Gastrocnemius medialis (tissue), 4 donors: ENCODE measurements at regions not wholly inside any gene's neighbourhood (a gene's known extent, or its start where the extent isn't known, plus 50 kb on each side); places are given as distances from the start of the nearest gene placed in this dataset.

ENCODE experiments used
- ATAC-seq, 2 donors: fragments of 150-250 bp; one replicate each; pipeline ENCODE4 v1.9.1; 2016
- DNase-seq, 2 donors: peaks; one replicate each; pipeline ENCODE4 v3.0.0-alpha.2; 2019
- H3K27ac ChIP-seq, 4 donors: fragments of 200-600 bp; sonication (generic); 1 replicate in 1 of 4; 2 replicates in 3 of 4; pipeline ENCODE4 v1.5.1; 2016 to 2018; ENCODE audit warnings: mild to moderate bottlenecking in 2 of 4, moderate library complexity in 1 of 4
- H3K27me3 ChIP-seq, 3 donors: fragments of 200-600 bp; sonication (generic) in 2 of 3; 1 replicate in 1 of 3; 2 replicates in 2 of 3; pipeline versions ENCODE4 v1.5.1 to v1.6.0; 2016 to 2019; ENCODE audit warnings: mild to moderate bottlenecking in 1 of 3, moderate library complexity in 1 of 3
- H3K36me3 ChIP-seq, 2 donors: fragments of 200-600 bp; sonication (generic) in 1 of 2; one replicate each; pipeline ENCODE4 v1.5.1; 2017 to 2018
- H3K4me1 ChIP-seq, 2 donors: fragments of 200-600 bp; sonication (generic) in 1 of 2; one replicate each; pipeline ENCODE4 v1.5.1; 2016 to 2017; ENCODE audit warnings: mild to moderate bottlenecking in 2 of 2
- H3K4me3 ChIP-seq, 4 donors: fragments of 200-600 bp; sonication (generic) in 3 of 4; 1 replicate in 1 of 4; 2 replicates in 3 of 4; pipeline ENCODE4 v1.5.1; 2016 to 2019; ENCODE audit warnings: mild to moderate bottlenecking in 2 of 4
- H3K9me3 ChIP-seq, 3 donors: fragments of 200-600 bp; sonication (generic) in 2 of 3; 1 replicate in 1 of 3; 2 replicates in 2 of 3; pipeline ENCODE4 v1.5.1; 2016 to 2019
- CTCF ChIP-seq, 5 experiments: fragments of 450-650 bp in 3 of 5; fragments of 200-600 bp in 2 of 5; sonication (generic) in 2 of 5; IDR thresholded peaks in 4 of 5; conservative IDR thresholded peaks in 1 of 5; 1 replicate in 4 of 5; 2 replicates in 1 of 5; pipeline ENCODE4 v1.5.1; 2016 to 2019; ENCODE audit warnings: antibody characterized with exemption in 5 of 5, mild to moderate bottlenecking in 3 of 5, moderate library complexity in 3 of 5
- POLR2A ChIP-seq, 2 donors: fragments of 450-650 bp; IDR thresholded peaks; one replicate each; pipeline ENCODE4 v1.6.1; 2017; ENCODE audit warnings: antibody characterized with exemption in 2 of 2, mild to moderate bottlenecking in 2 of 2, moderate library complexity in 2 of 2
- in situ Hi-C, 4 donors: fragments of 200-750 bp; cut with MboI; loops; one replicate each; pipeline versions ENCODE4 v1.15.0 to v1.8.0; 2017; ENCODE audit warnings: low sequenced_read_pairs in 4 of 4
- intact Hi-C: fragments of 100-400 bp; cut with DNase I; formaldehyde crosslinking; loops from one replicate; pipeline ENCODE4 v1.15.1; 2023; ENCODE audit warnings: low total_unique reads

GRCh38 chr21:15278851-15279250 lies 214.1 kb upstream of the NRIP1 start:
- Histone ChIP-seq H3K4me1 (peaks cover 0 to 4% of the 10 kb centered on the region in 2 donors), H3K4me3 (no peak overlapping the region), H3K9me3 (no peaks in the 10 kb centered on the region), H3K27ac (no peak overlapping the region), H3K36me3 (no peaks in the 10 kb centered on the region), H3K27me3 (no peaks in the 10 kb centered on the region)
- intact Hi-C loops (no loop called here), in situ Hi-C loops (no loop called here)
- no peak for TF ChIP-seq POLR2A (IDR thresholded peaks at IDR 0.05)
- no peak for TF ChIP-seq CTCF (IDR thresholded peaks at IDR 0.05 in 4 of 5, conservative IDR thresholded peaks at IDR 0.05 in 1 of 5)
- DNase-seq: no peak
- no peak for ATAC-seq

- Histone ChIP-seq H3K9me3 (no peaks in the 10 kb centered on the region), H3K4me1 (peaks cover 0 to 9% of the 10 kb centered on the region in 2 donors), H3K36me3 (no peaks in the 10 kb centered on the region), H3K4me3 (no peak overlapping the region), H3K27me3 (no peaks in the 10 kb centered on the region), H3K27ac (no peak overlapping the region)
- ATAC-seq (no peak), DNase-seq (no peak)
- TF ChIP-seq CTCF (IDR thresholded peaks at IDR 0.05 in 4 of 5, conservative IDR thresholded peaks at IDR 0.05 in 1 of 5) (no peak), POLR2A (IDR thresholded peaks at IDR 0.05) (no peak)
- intact Hi-C loops (no loop called here), in situ Hi-C loops (no loop called here)
Measured at GRCh38 chr21:15279482-15279881, 214.7 kb upstream of the NRIP1 start.

- H3K9me3 ChIP-seq: no peaks in the 10 kb centered on the region
- peaks cover 9 to 10% of the 10 kb centered on the region in 2 donors for H3K4me1 ChIP-seq
- in situ Hi-C loops (no loop called here), intact Hi-C loops (no loop called here)
- no peak overlapping the region for H3K4me3 ChIP-seq
- DNase-seq (no peak), ATAC-seq (no peak)
- TF ChIP-seq POLR2A (IDR thresholded peaks at IDR 0.05) (no peak), CTCF (IDR thresholded peaks at IDR 0.05 in 4 of 5, conservative IDR thresholded peaks at IDR 0.05 in 1 of 5) (no peak)
- H3K36me3 ChIP-seq: no peaks in the 10 kb centered on the region
- no peak overlapping the region for H3K27ac ChIP-seq
- H3K27me3 ChIP-seq: no peaks in the 10 kb centered on the region
Measured at GRCh38 chr21:15281714-15282113, 216.9 kb upstream of the NRIP1 start.

GRCh38 chr21:15282665-15283064 lies 217.9 kb upstream of the NRIP1 start:
- TF ChIP-seq POLR2A (IDR thresholded peaks at IDR 0.05) (no peak), CTCF (IDR thresholded peaks at IDR 0.05 in 4 of 5, conservative IDR thresholded peaks at IDR 0.05 in 1 of 5) (no peak)
- DNase-seq (no peak), ATAC-seq (no peak)
- H3K4me1 ChIP-seq: peaks cover 9 to 10% of the 10 kb centered on the region in 2 donors
- H3K27me3 ChIP-seq: no peaks in the 10 kb centered on the region
- intact Hi-C loops: no loop called here
- in situ Hi-C loops: no loop called here
- no peaks in the 10 kb centered on the region for H3K36me3 ChIP-seq
- no peak overlapping the region for H3K4me3 ChIP-seq
- no peak overlapping the region for H3K27ac ChIP-seq
- H3K9me3 ChIP-seq: no peaks in the 10 kb centered on the region

GRCh38 chr21:15283138-15283537 lies 218.3 kb upstream of the NRIP1 start:
- in situ Hi-C loops: no loop called here
- intact Hi-C loops: no loop called here
- ATAC-seq: no peak
- no peak for DNase-seq
- Histone ChIP-seq H3K27ac (no peak overlapping the region), H3K9me3 (no peaks in the 10 kb centered on the region), H3K4me1 (peaks cover 9 to 10% of the 10 kb centered on the region in 2 donors), H3K27me3 (no peaks in the 10 kb centered on the region), H3K36me3 (no peaks in the 10 kb centered on the region), H3K4me3 (no peak overlapping the region)
- TF ChIP-seq POLR2A (IDR thresholded peaks at IDR 0.05) (no peak), CTCF (IDR thresholded peaks at IDR 0.05 in 4 of 5, conservative IDR thresholded peaks at IDR 0.05 in 1 of 5) (no peak)
